H9 (cell line): ENCODE measurements at regions not wholly inside any gene's neighbourhood (a gene's known extent, or its start where the extent isn't known, plus 50 kb on each side); places are given as distances from the start of the nearest gene placed in this dataset.

Source experiments
- DNase-seq: peaks from one replicate; pipeline ENCODE4 v3.0.0-alpha.2; 2017
- H2AFZ ChIP-seq: one replicate; pipeline ENCODE4 v1.6.1; 2013; ENCODE audit warnings: mild to moderate bottlenecking, low read length, control low read depth, moderate library complexity
- H2AK5ac ChIP-seq: 2 replicates; pipeline ENCODE4 v1.6.1; 2013; ENCODE audit warnings: low read length, control low read depth, mixed read lengths; ENCODE audit not compliant: insufficient read length
- H2BK120ac ChIP-seq: one replicate; pipeline ENCODE4 v1.6.1; 2013; ENCODE audit warnings: low read depth, mild to moderate bottlenecking, low read length, control low read depth, inconsistent platforms; ENCODE audit not compliant: poor library complexity, severe bottlenecking
- H2BK12ac ChIP-seq: 2 replicates; pipeline ENCODE4 v1.6.1; 2013; ENCODE audit warnings: low read length, control low read depth, mixed read lengths, low read depth; ENCODE audit not compliant: insufficient read length
- H2BK15ac ChIP-seq: 2 replicates; pipeline ENCODE4 v1.6.1; 2013; ENCODE audit warnings: low read depth, low read length, control low read depth
- H2BK20ac ChIP-seq: one replicate; pipeline ENCODE4 v1.6.1; 2013; ENCODE audit warnings: low read depth, mild to moderate bottlenecking, low read length, control low read depth, inconsistent platforms; ENCODE audit not compliant: poor library complexity, severe bottlenecking
- H2BK5ac ChIP-seq: 2 replicates; pipeline ENCODE4 v1.6.1; 2013; ENCODE audit warnings: low read length, control low read depth, mixed read lengths; ENCODE audit not compliant: insufficient read length
- H3K14ac ChIP-seq: 2 replicates; pipeline ENCODE4 v1.6.1; 2013; ENCODE audit warnings: low read length, control low read depth; ENCODE audit not compliant: insufficient read depth
- H3K18ac ChIP-seq: 2 replicates; pipeline ENCODE4 v1.6.1; 2013; ENCODE audit warnings: low read depth, mild to moderate bottlenecking, mixed read lengths, low read length, control low read depth; ENCODE audit not compliant: insufficient read length
- H3K23ac ChIP-seq: 2 replicates; pipeline ENCODE4 v1.6.1; 2013; ENCODE audit warnings: low read length, control low read depth, mixed read lengths, low read depth; ENCODE audit not compliant: insufficient read length
- H3K23me2 ChIP-seq: 2 replicates; pipeline ENCODE4 v1.6.1; 2013; ENCODE audit warnings: low read depth, mild to moderate bottlenecking, mixed read lengths, low read length, control low read depth; ENCODE audit not compliant: insufficient read length, poor library complexity, severe bottlenecking
- H3K27ac ChIP-seq: 2 replicates; pipeline ENCODE4 v1.5.1; 2013; ENCODE audit warnings: low read length, control low read depth, mixed read lengths, low read depth; ENCODE audit not compliant: insufficient read length
- H3K27me3 ChIP-seq: 2 replicates; pipeline ENCODE4 v1.6.1; 2013; ENCODE audit warnings: low read length, control low read depth, inconsistent platforms; ENCODE audit not compliant: insufficient read depth
- H3K4ac ChIP-seq: 2 replicates; pipeline ENCODE4 v1.6.1; 2013; ENCODE audit warnings: low read depth, mild to moderate bottlenecking, control low read depth, inconsistent platforms, low read length, moderate library complexity
- H3K4me1 ChIP-seq: 2 replicates; pipeline ENCODE4 v1.6.1; 2013; ENCODE audit warnings: low read length, control low read depth, inconsistent platforms; ENCODE audit not compliant: insufficient read depth
- H3K4me2 ChIP-seq: 2 replicates; pipeline ENCODE4 v1.6.1; 2013; ENCODE audit warnings: low read length, control low read depth, mixed read lengths; ENCODE audit not compliant: insufficient read length, insufficient read depth
- H3K56ac ChIP-seq: 2 replicates; pipeline ENCODE4 v1.6.1; 2013; ENCODE audit warnings: low read depth, mild to moderate bottlenecking, mixed read lengths, low read length, control low read depth; ENCODE audit not compliant: insufficient read length
- H3K79me1 ChIP-seq: 2 replicates; pipeline ENCODE4 v1.6.1; 2013; ENCODE audit warnings: low read depth, mild to moderate bottlenecking, moderate library complexity, low read length, control low read depth, inconsistent platforms; ENCODE audit not compliant: insufficient read depth, poor library complexity, severe bottlenecking
- H3K79me2 ChIP-seq: 2 replicates; pipeline ENCODE4 v1.6.1; 2013; ENCODE audit warnings: low read length, control low read depth, inconsistent platforms; ENCODE audit not compliant: insufficient read depth
- H3K9ac ChIP-seq: 2 replicates; pipeline ENCODE4 v1.6.1; 2013; ENCODE audit warnings: low read length, control low read depth, mixed read lengths; ENCODE audit not compliant: insufficient read length; ENCODE audit errors: extremely low read depth
- H3K9me3 ChIP-seq: one replicate; pipeline ENCODE4 v1.6.1; 2013; ENCODE audit warnings: low read depth, low read length, inconsistent platforms; ENCODE audit not compliant: control insufficient read depth
- H3T11ph ChIP-seq: one replicate; pipeline ENCODE4 v1.6.1; 2013; ENCODE audit warnings: mild to moderate bottlenecking, low read length, control low read depth, inconsistent platforms
- H4K20me1 ChIP-seq: one replicate; pipeline ENCODE4 v1.6.1; 2013; ENCODE audit not compliant: control insufficient read depth, insufficient read length, insufficient read depth
- H4K5ac ChIP-seq: 2 replicates; pipeline ENCODE4 v1.6.1; 2013; ENCODE audit warnings: low read depth, mild to moderate bottlenecking, mixed read lengths, low read length, control low read depth; ENCODE audit not compliant: insufficient read length
- H4K8ac ChIP-seq: replicated peaks from 2 replicates; pipeline ENCODE4 v1.6.1; 2013; ENCODE audit warnings: low read length, control low read depth, mixed read lengths, low read depth; ENCODE audit not compliant: insufficient read length
- H4K91ac ChIP-seq: 2 replicates; pipeline ENCODE4 v1.6.1; 2013; ENCODE audit warnings: low read depth, mild to moderate bottlenecking, moderate library complexity, mixed read lengths, low read length, control low read depth; ENCODE audit not compliant: insufficient read length
- H3K27ac Mint-ChIP-seq, 3 experiments: 2 replicates in 2 of 3; 3 replicates in 1 of 3; pipeline ENCODE4 v1.8.0; 2020 to 2021; ENCODE audit warnings: mixed read lengths in 3 of 3, mild to moderate bottlenecking in 1 of 3, moderate library complexity in 1 of 3
- H3K27me3 Mint-ChIP-seq: 2 replicates; pipeline ENCODE4 v1.8.0; 2021; ENCODE audit warnings: low read depth, mild to moderate bottlenecking, moderate library complexity, mixed read lengths
- H3K36me3 Mint-ChIP-seq, 3 experiments: 2 replicates in 2 of 3; 3 replicates in 1 of 3; pipeline ENCODE4 v1.8.0; 2020 to 2021; ENCODE audit warnings: low read depth in 3 of 3, mixed read lengths in 3 of 3; ENCODE audit not compliant: insufficient read depth in 1 of 3
- H3K4me1 Mint-ChIP-seq, 2 experiments: 2 replicates each; pipeline ENCODE4 v1.8.0; 2020; ENCODE audit warnings: mixed read lengths in 2 of 2
- H3K4me3 Mint-ChIP-seq, 2 experiments: 2 replicates in 1 of 2; 3 replicates in 1 of 2; pipeline ENCODE4 v1.8.0; 2020 to 2021; ENCODE audit warnings: mild to moderate bottlenecking in 2 of 2, mixed read lengths in 2 of 2, moderate library complexity in 1 of 2
- H3K9me3 Mint-ChIP-seq, 2 experiments: 2 replicates in 1 of 2; 3 replicates in 1 of 2; pipeline ENCODE4 v1.8.0; 2020; ENCODE audit warnings: mild to moderate bottlenecking in 2 of 2, mixed read lengths in 2 of 2, moderate library complexity in 1 of 2
- WGBS: extraction: QIAGEN DNeasy Blood & Tissue Kit; methylation state at CpG from one replicate; pipeline ENCODE4 v1.1.7; 2013; ENCODE audit warnings: missing lambda C conversion rate, low lambda C conversion rate, mixed read lengths; ENCODE audit not compliant: insufficient read length; ENCODE audit errors: extremely low coverage; 5-methylcytosine and 5-hydroxymethylcytosine counted together
- TF ChIP-seq, protein P1 (sequence below): fragments of 200-600 bp; sonication (generic); conservative IDR thresholded peaks from 3 replicates; pipeline ENCODE4 v1.8.0; 2021; ENCODE audit warnings: antibody characterized with exemption, mild to moderate bottlenecking

GRCh38 chr12:84805474-84805858, 107.1 kb downstream of the SLC6A15 start:
- Histone ChIP-seq H3K9me3 (no peaks in the 10 kb centered on the region), H3K18ac (no peak overlapping the region), H3K79me2 (no peaks in the 10 kb centered on the region), H3K4me2 (no peak overlapping the region), H3K27me3 (peaks cover 43% of the 10 kb centered on the region), H2AFZ (no peak overlapping the region), H2BK5ac (no peak overlapping the region), H3K56ac (no peak overlapping the region), H2BK12ac (no peak overlapping the region), H3K4ac (no peak overlapping the region), H3K4me1 (peaks cover 3% of the 10 kb centered on the region; the same call in 1 of the 2 replicates), H2BK15ac (no peak overlapping the region), H3K14ac (no peak overlapping the region), H2BK20ac (no peak overlapping the region), H3K9ac (no peak overlapping the region), H2BK120ac (no peak overlapping the region), H3K23me2 (no peaks in the 10 kb centered on the region), H4K5ac (no peak overlapping the region), H3K79me1 (no peaks in the 10 kb centered on the region), H2AK5ac (no peak overlapping the region), H3K27ac (no peak overlapping the region), H4K8ac (no peak overlapping the region), H3T11ph (no peak overlapping the region), H4K20me1 (no peaks in the 10 kb centered on the region), H3K23ac (no peak overlapping the region), H4K91ac (no peak overlapping the region)
- Mint-ChIP-seq H3K4me3 (no peak overlapping the region), H3K9me3 (no peaks in the 10 kb centered on the region; a peak in 2 of 5 replicates), H3K27ac (no peak overlapping the region), H3K27me3 (peaks cover 98% of the 10 kb centered on the region), H3K36me3 (no peaks in the 10 kb centered on the region), H3K4me1 (peaks cover 17 to 20% of the 10 kb centered on the region in 2 experiments)
- no peak for DNase-seq
- WGBS, result no CpG with 5 or more reads among the region's 2 CpGs
- TF ChIP-seq, protein P1, sequence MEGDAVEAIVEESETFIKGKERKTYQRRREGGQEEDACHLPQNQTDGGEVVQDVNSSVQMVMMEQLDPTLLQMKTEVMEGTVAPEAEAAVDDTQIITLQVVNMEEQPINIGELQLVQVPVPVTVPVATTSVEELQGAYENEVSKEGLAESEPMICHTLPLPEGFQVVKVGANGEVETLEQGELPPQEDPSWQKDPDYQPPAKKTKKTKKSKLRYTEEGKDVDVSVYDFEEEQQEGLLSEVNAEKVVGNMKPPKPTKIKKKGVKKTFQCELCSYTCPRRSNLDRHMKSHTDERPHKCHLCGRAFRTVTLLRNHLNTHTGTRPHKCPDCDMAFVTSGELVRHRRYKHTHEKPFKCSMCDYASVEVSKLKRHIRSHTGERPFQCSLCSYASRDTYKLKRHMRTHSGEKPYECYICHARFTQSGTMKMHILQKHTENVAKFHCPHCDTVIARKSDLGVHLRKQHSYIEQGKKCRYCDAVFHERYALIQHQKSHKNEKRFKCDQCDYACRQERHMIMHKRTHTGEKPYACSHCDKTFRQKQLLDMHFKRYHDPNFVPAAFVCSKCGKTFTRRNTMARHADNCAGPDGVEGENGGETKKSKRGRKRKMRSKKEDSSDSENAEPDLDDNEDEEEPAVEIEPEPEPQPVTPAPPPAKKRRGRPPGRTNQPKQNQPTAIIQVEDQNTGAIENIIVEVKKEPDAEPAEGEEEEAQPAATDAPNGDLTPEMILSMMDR, result no peak
